HG02943 (cell line): ENCODE measurements at regions not wholly inside any gene's neighbourhood (a gene's known extent, or its start where the extent isn't known, plus 50 kb on each side); places are given as distances from the start of the nearest gene placed in this dataset.

Experiments
- ATAC-seq: cut with Tn5 transposase; IDR thresholded peaks from one replicate; pipeline ENCODE4 v1.9.1; 2021; ENCODE audit warnings: mild to moderate bottlenecking, low read depth, moderate library complexity; ENCODE audit not compliant: unreplicated experiment

- ATAC-seq, result no peak
Measured at GRCh38 chr1:95415146-95415545, 181.1 kb downstream of the RWDD3 start.

- ATAC-seq, result no peak
Measured at GRCh38 chr1:95426772-95427171, 192.8 kb downstream of the RWDD3 start.

- ATAC-seq, result no peak
Measured at GRCh38 chr1:95427525-95427924, 193.5 kb downstream of the RWDD3 start.

GRCh38 chr1:95431235-95431634, 197.2 kb downstream of the RWDD3 start:
- no peak for ATAC-seq

- ATAC-seq, result no peak
Measured at GRCh38 chr1:95435611-95436010, 201.6 kb downstream of the RWDD3 start.

- ATAC-seq, result no peak
Measured at GRCh38 chr1:95437011-95437410, 203.0 kb downstream of the RWDD3 start.

- ATAC-seq, result no peak
Measured at GRCh38 chr1:95437781-95438180, 203.8 kb downstream of the RWDD3 start.

- ATAC-seq, result no peak
Measured at GRCh38 chr1:95438218-95438948, 204.4 kb downstream of the RWDD3 start.

GRCh38 chr1:95440511-95440910, 206.5 kb downstream of the RWDD3 start:
- no peak for ATAC-seq

- no peak for ATAC-seq
Measured at GRCh38 chr1:95449516-95449915, 215.5 kb downstream of the RWDD3 start.

- no peak for ATAC-seq
Measured at GRCh38 chr1:95451054-95451453, 217.0 kb downstream of the RWDD3 start.

- ATAC-seq, result no peak
Measured at GRCh38 chr1:95451904-95452303, 217.9 kb downstream of the RWDD3 start.

GRCh38 chr1:95453053-95453452, 219.0 kb downstream of the RWDD3 start:
- ATAC-seq, result no peak

GRCh38 chr1:95467036-95467435, 233.0 kb downstream of the RWDD3 start:
- no peak for ATAC-seq

- no peak for ATAC-seq
Measured at GRCh38 chr1:95475686-95476457, 241.9 kb downstream of the RWDD3 start.

- ATAC-seq, result no peak
Measured at GRCh38 chr1:95496307-95496706, 262.3 kb downstream of the RWDD3 start.

GRCh38 chr1:95496773-95497172, 262.8 kb downstream of the RWDD3 start:
- no peak for ATAC-seq

GRCh38 chr1:95497566-95497965, 263.6 kb downstream of the RWDD3 start:
- no peak for ATAC-seq

- ATAC-seq, result no peak
Measured at GRCh38 chr1:95503278-95504030, 269.4 kb downstream of the RWDD3 start.

GRCh38 chr1:95504321-95504720, 270.3 kb downstream of the RWDD3 start:
- ATAC-seq, result no peak

- no peak for ATAC-seq
Measured at GRCh38 chr1:95506736-95507414, 272.9 kb downstream of the RWDD3 start.
